GM18861 (cell line): ENCODE measurements at regions not wholly inside any gene's neighbourhood (a gene's known extent, or its start where the extent isn't known, plus 50 kb on each side); places are given as distances from the start of the nearest gene placed in this dataset.

Experiments used
- ATAC-seq: cut with Tn5 transposase; IDR thresholded peaks from one replicate; pipeline ENCODE4 v1.9.1; 2021; ENCODE audit not compliant: unreplicated experiment

DNA sequence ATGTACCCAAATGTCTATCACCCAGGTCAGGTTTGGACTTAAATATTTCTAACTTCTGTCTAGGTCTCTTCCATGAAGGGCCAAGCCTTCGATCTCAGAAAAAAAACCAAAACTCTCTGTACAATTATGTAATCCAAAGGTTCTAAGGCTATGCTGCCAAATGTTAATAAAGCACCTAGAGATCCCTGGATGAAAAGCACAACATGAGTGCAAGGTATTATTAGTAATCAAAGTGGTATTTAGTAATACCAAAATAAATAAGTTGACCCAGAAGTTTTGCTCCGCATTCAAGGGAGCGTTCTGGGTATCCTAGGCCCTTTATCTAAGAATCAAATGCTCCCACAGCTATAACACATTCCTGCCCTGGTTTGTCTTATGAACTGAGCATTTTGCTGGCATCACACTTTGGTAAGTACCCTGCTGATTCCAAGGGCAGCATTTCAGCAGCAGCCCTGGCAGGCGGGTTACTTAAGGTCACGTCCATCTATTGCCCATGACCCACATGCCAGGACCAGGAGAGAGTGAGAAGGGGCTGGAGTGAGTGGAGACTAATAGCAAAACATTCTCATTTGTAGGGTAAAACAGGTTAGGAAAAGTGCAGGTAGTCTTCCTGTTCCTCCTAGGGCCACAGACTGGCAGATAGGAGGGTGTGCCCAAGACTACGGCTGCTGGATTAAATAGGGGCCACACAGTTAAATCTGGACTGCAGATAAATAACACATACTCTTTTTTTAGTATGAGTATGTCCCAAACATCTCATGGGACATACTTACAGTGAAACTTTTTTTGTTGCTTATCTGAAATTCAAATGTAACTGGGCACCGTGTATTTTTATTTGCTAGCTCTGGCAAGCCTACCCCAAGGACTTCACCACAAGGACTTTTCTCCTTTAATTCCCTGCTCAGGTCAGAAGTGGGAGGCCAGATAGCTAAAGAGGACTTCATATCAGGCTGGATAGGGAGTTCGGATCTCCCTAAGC is 76.0 kb upstream of the SNRK start:
- ATAC-seq, result no peak

GRCh38 chr3:43207628-43208085 is 78.7 kb upstream of the SNRK start:
- ATAC-seq, result no peak

- ATAC-seq, result no peak
These were observed 79.7 kb upstream of the SNRK start for GRCh38 chr3:43206632-43207031.

DNA sequence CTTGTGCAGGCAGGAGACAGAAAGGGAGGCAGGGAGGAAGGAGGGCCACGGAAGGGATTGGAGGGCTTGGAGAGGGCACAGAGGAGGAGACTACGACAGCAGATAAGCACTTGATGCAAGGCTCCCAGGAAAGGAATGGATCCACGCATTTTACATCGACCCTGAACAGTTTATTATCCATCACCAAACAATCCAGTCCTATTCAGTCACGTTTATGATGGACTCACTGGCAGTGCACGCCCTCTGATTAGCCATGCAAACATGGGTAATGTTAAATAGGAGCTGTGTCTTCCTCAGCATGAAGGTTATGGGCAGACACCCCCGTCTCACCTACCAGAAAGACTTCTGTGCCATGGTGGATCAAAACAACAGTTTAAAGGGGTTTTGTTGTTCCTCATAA is 80.2 kb upstream of the SNRK start:
- no peak for ATAC-seq

GRCh38 chr3:43203022-43203421 is 83.3 kb upstream of the SNRK start:
- ATAC-seq, result no peak

DNA sequence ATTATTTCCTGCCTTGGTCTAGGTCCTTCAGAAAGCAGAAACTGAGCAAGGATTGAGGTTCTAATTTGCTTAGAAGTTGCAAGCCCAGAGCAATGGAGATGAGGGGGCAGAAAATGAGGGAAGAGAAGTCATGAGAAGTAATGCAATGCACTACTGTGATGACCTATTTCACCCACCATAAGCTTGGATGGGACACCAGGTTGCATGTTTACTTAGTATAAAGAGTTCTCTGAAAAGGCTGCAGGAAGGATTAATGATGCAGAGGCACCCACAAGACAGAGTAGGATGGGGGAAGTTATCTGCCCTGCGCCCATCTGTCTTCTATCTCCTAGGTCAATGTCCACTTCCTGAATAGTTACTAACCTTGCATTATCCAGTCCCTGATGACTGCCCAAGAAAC is 84.8 kb upstream of the SNRK start:
- no peak for ATAC-seq

- ATAC-seq, result no peak
These were observed 86.6 kb upstream of the SNRK start for GRCh38 chr3:43199645-43200306.

DNA sequence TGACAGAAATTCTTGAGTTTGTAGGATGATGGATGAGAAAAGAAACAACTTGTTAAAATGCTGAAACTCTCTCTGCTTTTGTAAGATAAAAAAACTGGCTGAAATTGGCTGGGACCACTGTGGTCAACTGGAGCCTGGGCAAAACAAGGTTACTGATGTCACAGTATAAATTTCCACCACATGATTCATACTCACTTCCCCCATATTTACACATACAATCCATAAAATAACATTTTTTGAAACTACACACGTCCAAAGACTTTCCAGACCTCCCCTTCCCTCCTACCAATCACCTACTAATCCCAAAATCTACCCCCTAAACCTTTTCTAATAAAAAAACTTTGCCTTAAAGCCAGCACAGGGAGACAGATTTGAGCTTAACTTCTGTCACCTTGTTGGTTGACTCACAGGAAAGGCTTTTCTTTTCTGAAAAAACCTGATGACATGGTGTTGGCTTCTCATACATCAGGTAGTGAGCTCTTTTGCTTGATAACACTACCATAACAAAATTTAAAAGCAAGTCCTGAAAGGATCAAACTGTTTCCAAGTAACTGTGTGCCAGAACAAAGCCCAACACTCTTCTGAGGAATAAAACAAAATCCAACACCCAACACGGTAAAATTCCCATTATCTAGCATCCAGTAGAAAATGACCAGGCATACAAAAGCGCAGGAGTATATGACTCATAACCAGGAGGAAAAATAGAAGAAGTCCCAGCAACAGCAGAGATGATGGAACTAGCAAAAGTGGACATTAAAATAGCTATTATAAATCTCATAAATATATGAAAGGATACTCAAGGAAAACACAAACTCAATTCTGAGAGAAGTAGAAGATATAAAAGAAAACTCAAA is 87.3 kb upstream of the SNRK start:
- ATAC-seq, result no peak

GRCh38 chr3:43198301-43198700 is 88.0 kb upstream of the SNRK start:
- ATAC-seq, result no peak

DNA sequence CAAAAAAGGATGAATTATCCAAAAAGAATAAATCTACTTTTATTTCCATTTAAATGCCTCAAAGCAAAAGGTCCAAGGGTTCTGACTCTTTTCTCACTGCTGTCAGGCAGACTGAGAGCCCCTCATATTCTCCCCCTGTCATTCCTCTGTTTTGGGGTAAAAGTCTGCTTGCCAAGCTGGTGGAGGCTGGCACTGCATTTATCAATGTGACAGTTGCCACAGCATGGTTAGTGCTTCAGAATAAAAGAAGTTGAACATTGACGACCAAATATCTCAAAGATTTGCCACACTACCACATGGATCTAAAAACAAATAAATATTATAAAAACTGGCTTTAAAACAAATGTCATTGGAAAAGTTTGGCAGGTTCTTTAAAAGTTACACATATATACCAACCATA is 89.2 kb upstream of the SNRK start:
- no peak for ATAC-seq

- ATAC-seq, result no peak
These were observed 89.6 kb upstream of the SNRK start for GRCh38 chr3:43196721-43197120.

DNA sequence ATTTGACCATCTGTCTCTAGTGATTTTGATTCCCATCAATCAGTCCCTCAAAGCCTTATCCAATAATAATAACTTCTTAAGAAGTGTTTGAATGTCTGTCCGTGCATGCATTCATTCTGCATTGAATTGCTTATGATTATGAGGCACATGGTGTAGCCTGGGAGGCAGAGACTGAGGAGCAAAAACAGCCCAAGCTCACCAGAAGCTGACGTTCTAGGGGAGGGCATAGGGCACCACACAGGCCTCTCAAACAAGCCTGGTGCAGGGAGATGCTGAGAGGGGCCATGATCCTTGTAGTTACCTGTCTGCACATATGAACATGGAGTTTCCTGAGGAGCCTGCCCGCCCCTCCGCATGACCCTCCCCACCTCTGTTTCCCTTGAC is 89.2 kb upstream of the POMGNT2 start:
- no peak for ATAC-seq

GRCh38 chr3:43194490-43195114 is 88.7 kb upstream of the POMGNT2 start:
- no peak for ATAC-seq

GRCh38 chr3:43194069-43194468 is 88.2 kb upstream of the POMGNT2 start:
- no peak for ATAC-seq

DNA sequence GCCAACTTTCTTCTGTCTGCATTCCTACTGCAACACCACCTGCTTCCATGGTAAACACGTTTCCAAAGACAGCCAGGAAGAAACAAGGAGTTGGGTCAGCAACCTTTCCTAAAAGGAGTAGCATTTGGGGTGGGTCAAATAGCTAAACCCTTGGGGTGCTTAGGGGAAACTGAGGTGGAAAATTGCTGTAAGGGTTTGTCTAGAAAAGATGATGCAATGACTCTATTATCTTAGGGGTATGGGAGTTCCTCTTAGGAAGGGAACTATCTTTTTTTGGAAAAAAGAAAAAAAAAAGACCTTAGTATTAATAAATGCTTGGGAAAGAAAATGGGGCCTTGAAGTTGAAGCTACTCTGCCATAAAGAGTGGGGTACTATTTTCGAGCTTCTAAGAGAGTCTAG is 86.1 kb upstream of the POMGNT2 start:
- no peak for ATAC-seq

DNA sequence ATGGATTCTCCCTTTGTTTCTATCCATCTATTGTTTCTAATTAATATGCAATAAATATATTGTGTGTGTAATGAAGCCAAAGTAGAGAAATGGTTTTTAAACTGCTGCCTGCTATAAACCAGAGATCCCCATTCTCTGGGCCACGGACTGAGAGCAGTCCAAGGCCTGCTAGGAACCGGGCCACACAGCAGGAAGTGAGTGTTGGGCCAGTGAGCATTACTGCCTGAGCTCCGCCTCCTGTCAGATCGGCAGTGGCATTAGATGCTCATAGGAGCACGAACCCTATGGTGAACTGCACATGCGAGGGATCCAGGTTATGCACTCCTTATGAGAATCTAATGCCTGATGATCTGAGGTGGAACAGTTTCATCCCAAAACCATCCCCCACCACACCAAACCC is 85.2 kb upstream of the POMGNT2 start:
- no peak for ATAC-seq

DNA sequence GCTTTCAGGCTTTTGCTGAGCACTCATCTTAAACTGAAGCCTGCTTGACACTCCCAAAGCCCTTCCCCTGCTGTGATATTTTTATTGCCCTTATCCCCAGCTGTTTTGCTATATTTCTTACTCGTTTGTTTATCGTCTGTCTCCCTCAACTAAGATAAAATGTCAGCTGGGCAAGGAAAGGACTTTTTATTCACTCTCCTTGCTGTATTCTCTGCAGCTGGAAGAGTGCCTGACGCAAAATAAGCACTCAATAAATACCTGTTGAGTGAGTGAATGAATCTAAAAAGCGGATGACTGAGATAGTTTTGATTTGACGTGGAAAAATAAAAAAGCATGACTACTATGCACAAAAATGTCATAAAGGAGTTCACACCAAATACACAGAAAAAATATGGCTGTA is 84.8 kb upstream of the POMGNT2 start:
- no peak for ATAC-seq

GRCh38 chr3:43187836-43188479 is 82.1 kb upstream of the POMGNT2 start:
- no peak for ATAC-seq

GRCh38 chr3:43185983-43186314 is 80.1 kb upstream of the POMGNT2 start:
- ATAC-seq, result no peak

GRCh38 chr3:43185274-43185982 is 79.5 kb upstream of the POMGNT2 start:
- ATAC-seq, result no peak
